ENCODE measurements at regions not wholly inside any gene's neighbourhood (a gene's known extent, or its start where the extent isn't known, plus 50 kb on each side); places are given as distances from the start of the nearest gene placed in this dataset.
A peak's percentile ranks its signal among the peaks of the same experiment; 100 is the strongest.

DNA sequence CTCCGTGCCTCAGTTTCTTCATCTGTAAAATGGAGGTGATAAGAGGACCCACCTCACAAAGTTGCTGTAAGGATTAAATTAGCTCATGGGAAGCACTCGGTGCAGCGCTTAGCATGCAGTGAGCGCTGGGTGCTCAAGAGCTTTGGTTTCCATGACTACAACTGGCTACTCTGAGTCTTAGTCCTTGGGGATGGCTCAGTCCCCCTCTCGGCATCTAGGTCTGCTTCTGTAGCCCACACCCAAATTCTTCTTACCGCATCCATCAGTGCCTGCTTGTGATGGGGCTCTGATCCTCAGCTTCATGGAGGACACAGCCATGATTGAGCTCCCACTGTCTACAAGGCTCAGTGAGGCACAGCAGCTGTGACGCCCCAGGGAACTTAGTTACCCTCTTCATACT lies 159.0 kb downstream of the ACTL8 start:
- DNase-seq, result no peak
- intact Hi-C loops (cut with DNase I), result no loop called here
- no peak for ATAC-seq
- no peaks in the 10 kb centered on the region for H3K36me3 ChIP-seq
- peaks cover 43% of the 10 kb centered on the region for H3K27me3 ChIP-seq
- TF ChIP-seq CTCF (IDR thresholded peaks at IDR 0.05), result no peak
- H3K4me3 ChIP-seq, result no peak overlapping the region
- no peaks in the 10 kb centered on the region for H3K9me3 ChIP-seq
- H3K27ac ChIP-seq, result no peak overlapping the region
- H3K4me1 ChIP-seq, result no peaks in the 10 kb centered on the region

DNA sequence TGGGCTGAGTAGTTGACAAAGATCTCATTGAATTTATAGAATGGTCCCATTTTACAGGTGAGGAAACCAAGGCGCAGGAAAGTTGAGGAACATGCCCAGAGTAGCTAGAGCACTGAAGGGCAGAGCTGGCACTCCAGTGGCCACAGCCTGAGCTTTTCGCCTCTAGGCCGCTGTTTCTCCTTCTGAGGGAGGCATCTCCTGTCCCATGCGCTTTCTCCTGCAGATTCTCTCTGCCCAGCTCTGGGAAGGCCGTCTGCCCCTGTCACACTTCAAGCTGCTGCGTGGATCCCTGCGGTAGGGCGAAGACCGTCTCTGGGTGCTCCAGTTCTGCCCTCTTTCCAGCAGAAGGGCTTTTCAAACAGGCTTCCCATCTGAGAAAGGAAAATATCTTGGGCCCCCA lies 159.9 kb downstream of the ACTL8 start:
- Histone ChIP-seq H3K4me1 (no peaks in the 10 kb centered on the region), H3K4me3 (no peak overlapping the region), H3K27ac (no peak overlapping the region), H3K36me3 (no peaks in the 10 kb centered on the region), H3K27me3 (peaks cover 41% of the 10 kb centered on the region), H3K9me3 (no peaks in the 10 kb centered on the region)
- ATAC-seq, result no peak
- intact Hi-C loops (cut with DNase I), result no loop called here
- DNase-seq, result no peak
- TF ChIP-seq CTCF (IDR thresholded peaks at IDR 0.05), result no peak

- TF ChIP-seq CTCF (IDR thresholded peaks at IDR 0.05), result no peak
- DNase-seq, result no peak
These were observed 160.5 kb downstream of the ACTL8 start for GRCh38 chr1:17915511-17916197.

DNA sequence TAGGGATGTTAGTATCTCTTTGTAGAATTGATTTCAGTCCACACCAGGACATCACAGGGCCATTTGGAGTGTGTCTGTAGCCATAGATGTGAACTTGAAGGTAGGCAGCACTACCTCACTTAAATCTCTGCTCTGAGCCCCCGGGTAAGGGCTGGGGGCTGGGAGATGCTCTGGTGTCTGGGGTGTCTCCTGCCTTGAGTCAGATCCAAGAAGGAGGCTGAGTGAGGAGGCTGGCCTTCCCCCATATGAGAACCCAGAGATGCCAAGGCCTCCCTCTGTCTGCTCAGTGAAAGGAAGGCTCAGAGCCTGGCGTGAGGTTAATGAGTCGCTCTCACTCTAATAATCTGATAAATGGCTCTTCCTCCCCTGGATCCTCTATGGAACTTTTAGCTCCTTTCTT lies 161.6 kb downstream of the ACTL8 start:
- Histone ChIP-seq H3K9me3 (no peaks in the 10 kb centered on the region), H3K4me1 (no peaks in the 10 kb centered on the region), H3K27ac (no peak overlapping the region), H3K36me3 (no peaks in the 10 kb centered on the region), H3K4me3 (no peak overlapping the region), H3K27me3 (peaks cover 52% of the 10 kb centered on the region)
- DNase-seq, result no peak
- no peak for TF ChIP-seq CTCF (IDR thresholded peaks at IDR 0.05)
- no peak for ATAC-seq
- intact Hi-C loops (cut with DNase I), result no loop called here

More at GRCh38 chr1:17915511-17916197, 160.5 kb downstream of the ACTL8 start:
- intact Hi-C loops (cut with DNase I), result no loop called here
- no peak for ATAC-seq
- no peaks in the 10 kb centered on the region for H3K4me1 ChIP-seq
- peaks cover 48% of the 10 kb centered on the region for H3K27me3 ChIP-seq
- no peak overlapping the region for H3K4me3 ChIP-seq
- H3K27ac ChIP-seq, result no peak overlapping the region
- H3K9me3 ChIP-seq, result no peaks in the 10 kb centered on the region
- no peaks in the 10 kb centered on the region for H3K36me3 ChIP-seq

GRCh38 chr1:17919525-17920439 lies 164.6 kb downstream of the ACTL8 start:
- ATAC-seq (peak; percentile 13), DNase-seq (no peak)
- H3K9me3 ChIP-seq, result no peaks in the 10 kb centered on the region
- TF ChIP-seq CTCF (IDR thresholded peaks at IDR 0.05), result peak; percentile 17
- H3K27ac ChIP-seq, result no peak overlapping the region
- intact Hi-C loops (cut with DNase I), result no loop called here
- H3K4me3 ChIP-seq, result no peak overlapping the region
- H3K27me3 ChIP-seq, result peaks cover 50% of the 10 kb centered on the region
- no peaks in the 10 kb centered on the region for H3K4me1 ChIP-seq
- no peaks in the 10 kb centered on the region for H3K36me3 ChIP-seq
